HEK293 (cell line): ENCODE measurements at regions not wholly inside any gene's neighbourhood (a gene's known extent, or its start where the extent isn't known, plus 50 kb on each side); places are given as distances from the start of the nearest gene placed in this dataset.

Experiments
- CTCF ChIA-PET: fragments of 350-600 bp; formaldehyde crosslinking; extraction: SDS; loops from one replicate; lab custom pipeline; 2021; ENCODE audit warnings: antibody characterized with exemption; lab: Yijun Ruan, JAX
- POLR2A ChIA-PET: fragments of 300-600 bp; formaldehyde crosslinking; extraction: SDS; loops from one replicate; lab custom pipeline; 2020; ENCODE audit warnings: antibody characterized with exemption, inconsistent platforms; lab: Yijun Ruan, JAX
- H3K27ac ChIP-seq: fragments of 200-500 bp; sonication (Bioruptor generic); 2 replicates; pipeline ENCODE4 v1.5.1; 2014; ENCODE audit warnings: low read depth, low read length, control low read depth, inconsistent platforms; ENCODE audit errors: extremely low read depth
- H3K36me3 ChIP-seq, 2 experiments: fragments of 200-500 bp in 1 of 2; sonication (Bioruptor generic) in 1 of 2; 1 replicate in 1 of 2; 2 replicates in 1 of 2; pipeline ENCODE4 v1.5.1; 2014 to 2017; ENCODE audit warnings: inconsistent platforms in 2 of 2, low read length in 2 of 2; ENCODE audit not compliant: control insufficient read depth in 2 of 2, insufficient read depth in 1 of 2
- H3K4me1 ChIP-seq: fragments of 200-500 bp; sonication (Bioruptor generic); 2 replicates; pipeline ENCODE4 v1.5.1; 2014; ENCODE audit warnings: mild to moderate bottlenecking, low read length, inconsistent platforms; ENCODE audit not compliant: control insufficient read depth, insufficient read depth
- H3K4me3 ChIP-seq: 2 replicates; pipeline ENCODE4 v1.5.1; 2011; ENCODE audit warnings: low read depth, mild to moderate bottlenecking, control low read depth, low read length, moderate library complexity
- H3K9me3 ChIP-seq: fragments of 200-500 bp; sonication (Bioruptor generic); 2 replicates; pipeline ENCODE4 v1.5.1; 2014; ENCODE audit warnings: low read depth, low read length, inconsistent platforms; ENCODE audit not compliant: control insufficient read depth, insufficient read depth
- BCL11A ChIP-seq: fragments of 450-650 bp; formaldehyde crosslinking; IDR thresholded peaks from 2 replicates; pipeline ENCODE4 v1.5.1; 2016; ENCODE audit warnings: low read depth, missing biosample characterization, missing genetic modification characterization
- EGR2 ChIP-seq: fragments of 450-650 bp; formaldehyde crosslinking; IDR thresholded peaks from 2 replicates; pipeline ENCODE4 v1.5.1; 2016; ENCODE audit warnings: low read depth, missing biosample characterization, missing genetic modification characterization
- GLI2 ChIP-seq: fragments of 450-650 bp; formaldehyde crosslinking; IDR thresholded peaks from 2 replicates; pipeline ENCODE4; 2017; ENCODE audit warnings: missing biosample characterization, missing genetic modification characterization, low read depth, borderline replicate concordance
- GLI4 ChIP-seq: fragments of 450-650 bp; formaldehyde crosslinking; IDR thresholded peaks from 2 replicates; pipeline ENCODE4 v1.5.1; 2016; ENCODE audit warnings: missing biosample characterization, missing genetic modification characterization
- KLF16 ChIP-seq: fragments of 450-650 bp; formaldehyde crosslinking; IDR thresholded peaks from 2 replicates; pipeline ENCODE4 v1.5.1; 2017; ENCODE audit warnings: missing biosample characterization, missing genetic modification characterization
- REPIN1 ChIP-seq: fragments of 450-650 bp; formaldehyde crosslinking; IDR thresholded peaks from 2 replicates; pipeline ENCODE4 v1.5.1; 2017; ENCODE audit warnings: missing biosample characterization, missing genetic modification characterization, low read depth
- SETDB1 ChIP-seq: IDR thresholded peaks from one replicate; pipeline ENCODE4 v1.6.1; 2017; ENCODE audit warnings: mild to moderate bottlenecking, low read length, moderate library complexity, mixed read lengths; ENCODE audit not compliant: insufficient read length
- SP2 ChIP-seq: fragments of 450-650 bp; formaldehyde crosslinking; IDR thresholded peaks from 2 replicates; pipeline ENCODE4 v1.5.1; 2016; ENCODE audit warnings: missing biosample characterization, missing genetic modification characterization
- WT1 ChIP-seq: fragments of 450-650 bp; formaldehyde crosslinking; IDR thresholded peaks from 2 replicates; pipeline ENCODE4 v1.5.1; 2016; ENCODE audit warnings: missing biosample characterization, missing genetic modification characterization
- ZBTB17 ChIP-seq: fragments of 450-650 bp; formaldehyde crosslinking; IDR thresholded peaks from 2 replicates; pipeline ENCODE4 v1.5.1; 2016; ENCODE audit warnings: missing biosample characterization, missing genetic modification characterization
- ZFHX2 ChIP-seq: fragments of 450-650 bp; formaldehyde crosslinking; conservative IDR thresholded peaks from 2 replicates; pipeline ENCODE4 v1.5.1; 2016; ENCODE audit warnings: missing biosample characterization, missing genetic modification characterization
- ZNF121 ChIP-seq: fragments of 450-650 bp; formaldehyde crosslinking; IDR thresholded peaks from 2 replicates; pipeline ENCODE4 v1.5.1; 2016; ENCODE audit warnings: missing biosample characterization, missing genetic modification characterization
- ZNF202 ChIP-seq: fragments of 450-650 bp; formaldehyde crosslinking; IDR thresholded peaks from 2 replicates; pipeline ENCODE4 v1.5.1; 2016; ENCODE audit warnings: missing biosample characterization, missing genetic modification characterization, borderline replicate concordance
- ZNF416 ChIP-seq: fragments of 450-650 bp; formaldehyde crosslinking; IDR thresholded peaks from 2 replicates; pipeline ENCODE4 v1.5.1; 2016; ENCODE audit warnings: missing biosample characterization, missing genetic modification characterization
- ZNF473 ChIP-seq: fragments of 450-650 bp; formaldehyde crosslinking; IDR thresholded peaks from 2 replicates; pipeline ENCODE4 v1.5.1; 2017; ENCODE audit warnings: missing biosample characterization, missing genetic modification characterization
- ZNF629 ChIP-seq: fragments of 450-650 bp; formaldehyde crosslinking; IDR thresholded peaks from 2 replicates; pipeline ENCODE4 v1.5.1; 2017; ENCODE audit warnings: missing biosample characterization, missing genetic modification characterization
- ZNF777 ChIP-seq: fragments of 450-650 bp; formaldehyde crosslinking; IDR thresholded peaks from 2 replicates; pipeline ENCODE4 v1.5.1; 2017; ENCODE audit warnings: missing biosample characterization, missing genetic modification characterization, borderline replicate concordance
- ZNF785 ChIP-seq: fragments of 450-650 bp; formaldehyde crosslinking; IDR thresholded peaks from 2 replicates; pipeline ENCODE4 v1.5.1; 2016; ENCODE audit warnings: missing biosample characterization, missing genetic modification characterization
- ZNF791 ChIP-seq: fragments of 450-650 bp; formaldehyde crosslinking; IDR thresholded peaks from 2 replicates; pipeline ENCODE4 v1.5.1; 2016; ENCODE audit warnings: missing biosample characterization, missing genetic modification characterization
- ZSCAN23 ChIP-seq: fragments of 450-650 bp; formaldehyde crosslinking; IDR thresholded peaks from 2 replicates; pipeline ENCODE4 v1.5.1; 2016; ENCODE audit warnings: missing biosample characterization, missing genetic modification characterization
- ZXDB ChIP-seq: fragments of 450-650 bp; formaldehyde crosslinking; IDR thresholded peaks from 2 replicates; pipeline ENCODE4 v1.5.1; 2016; ENCODE audit warnings: missing biosample characterization, missing genetic modification characterization
- TF ChIP-seq, protein P1 (sequence below): sonication (generic); formaldehyde crosslinking; IDR thresholded peaks from 2 replicates; pipeline ENCODE4 v1.8.1; 2022; ENCODE audit warnings: mild to moderate bottlenecking, moderate library complexity, missing genetic modification reagents
- TF ChIP-seq, protein P2 (sequence below): fragments of 450-650 bp; formaldehyde crosslinking; IDR thresholded peaks from 2 replicates; pipeline ENCODE4 v1.5.1; 2016; ENCODE audit warnings: missing biosample characterization, missing genetic modification characterization
- TF ChIP-seq, protein P3 (sequence below): fragments of 450-650 bp; formaldehyde crosslinking; IDR thresholded peaks from 2 replicates; pipeline ENCODE4 v1.5.1; 2016; ENCODE audit warnings: missing biosample characterization, missing genetic modification characterization
- TF ChIP-seq, protein P4 (sequence below): fragments of 450-650 bp; formaldehyde crosslinking; optimal IDR thresholded peaks from 2 replicates; pipeline ENCODE3; 2016; ENCODE audit warnings: missing biosample characterization, mild to moderate bottlenecking, missing genetic modification characterization
- TF ChIP-seq, protein P5 (sequence below): fragments of 450-650 bp; formaldehyde crosslinking; IDR thresholded peaks from 2 replicates; pipeline ENCODE4 v1.5.1; 2016; ENCODE audit warnings: missing biosample characterization, missing genetic modification characterization

DNA sequence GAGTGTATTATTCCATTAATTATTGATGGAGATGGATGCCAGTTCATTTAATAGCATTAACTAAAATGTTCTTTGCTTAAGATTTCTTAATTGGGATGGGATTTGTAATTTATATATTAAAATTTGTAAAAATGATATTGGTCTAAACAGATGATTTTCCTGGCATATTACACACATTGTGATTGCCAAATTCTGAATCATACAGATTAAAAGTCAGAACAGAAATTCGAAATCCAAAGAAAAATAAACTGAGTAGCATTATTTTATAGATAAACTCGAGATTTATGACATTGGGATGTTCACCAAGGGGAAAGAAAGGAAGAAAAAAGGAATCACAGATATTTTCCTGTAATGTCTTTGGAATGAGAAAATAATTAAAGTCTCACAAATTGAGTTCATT, 481.1 kb downstream of the CCER1 start:
- Histone ChIP-seq H3K27ac (no peak overlapping the region), H3K4me3 (no peak overlapping the region), H3K9me3 (no peaks in the 10 kb centered on the region), H3K4me1 (no peaks in the 10 kb centered on the region), H3K36me3 (no peaks in the 10 kb centered on the region)
- TF ChIP-seq REPIN1 (no peak), BCL11A (tag by site-specific recombination) (no peak), ZNF473 (tag by site-specific recombination) (no peak), SETDB1 (no peak), ZBTB17 (tag by site-specific recombination) (no peak), ZSCAN23 (no peak), EGR2 (no peak), KLF16 (no peak), ZFHX2 (no peak), ZNF629 (tag by site-specific recombination) (no peak)
- TF ChIP-seq, protein P1, sequence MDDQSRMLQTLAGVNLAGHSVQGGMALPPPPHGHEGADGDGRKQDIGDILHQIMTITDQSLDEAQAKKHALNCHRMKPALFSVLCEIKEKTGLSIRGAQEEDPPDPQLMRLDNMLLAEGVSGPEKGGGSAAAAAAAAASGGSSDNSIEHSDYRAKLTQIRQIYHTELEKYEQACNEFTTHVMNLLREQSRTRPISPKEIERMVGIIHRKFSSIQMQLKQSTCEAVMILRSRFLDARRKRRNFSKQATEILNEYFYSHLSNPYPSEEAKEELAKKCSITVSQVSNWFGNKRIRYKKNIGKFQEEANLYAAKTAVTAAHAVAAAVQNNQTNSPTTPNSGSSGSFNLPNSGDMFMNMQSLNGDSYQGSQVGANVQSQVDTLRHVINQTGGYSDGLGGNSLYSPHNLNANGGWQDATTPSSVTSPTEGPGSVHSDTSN, result no peak
- TF ChIP-seq, protein P2, sequence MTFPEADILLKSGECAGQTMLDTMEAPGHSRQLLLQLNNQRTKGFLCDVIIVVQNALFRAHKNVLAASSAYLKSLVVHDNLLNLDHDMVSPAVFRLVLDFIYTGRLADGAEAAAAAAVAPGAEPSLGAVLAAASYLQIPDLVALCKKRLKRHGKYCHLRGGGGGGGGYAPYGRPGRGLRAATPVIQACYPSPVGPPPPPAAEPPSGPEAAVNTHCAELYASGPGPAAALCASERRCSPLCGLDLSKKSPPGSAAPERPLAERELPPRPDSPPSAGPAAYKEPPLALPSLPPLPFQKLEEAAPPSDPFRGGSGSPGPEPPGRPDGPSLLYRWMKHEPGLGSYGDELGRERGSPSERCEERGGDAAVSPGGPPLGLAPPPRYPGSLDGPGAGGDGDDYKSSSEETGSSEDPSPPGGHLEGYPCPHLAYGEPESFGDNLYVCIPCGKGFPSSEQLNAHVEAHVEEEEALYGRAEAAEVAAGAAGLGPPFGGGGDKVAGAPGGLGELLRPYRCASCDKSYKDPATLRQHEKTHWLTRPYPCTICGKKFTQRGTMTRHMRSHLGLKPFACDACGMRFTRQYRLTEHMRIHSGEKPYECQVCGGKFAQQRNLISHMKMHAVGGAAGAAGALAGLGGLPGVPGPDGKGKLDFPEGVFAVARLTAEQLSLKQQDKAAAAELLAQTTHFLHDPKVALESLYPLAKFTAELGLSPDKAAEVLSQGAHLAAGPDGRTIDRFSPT (tag by site-specific recombination), result no peak
- ChIA-PET POLR2A (no interaction called here), CTCF (no interaction called here)

DNA sequence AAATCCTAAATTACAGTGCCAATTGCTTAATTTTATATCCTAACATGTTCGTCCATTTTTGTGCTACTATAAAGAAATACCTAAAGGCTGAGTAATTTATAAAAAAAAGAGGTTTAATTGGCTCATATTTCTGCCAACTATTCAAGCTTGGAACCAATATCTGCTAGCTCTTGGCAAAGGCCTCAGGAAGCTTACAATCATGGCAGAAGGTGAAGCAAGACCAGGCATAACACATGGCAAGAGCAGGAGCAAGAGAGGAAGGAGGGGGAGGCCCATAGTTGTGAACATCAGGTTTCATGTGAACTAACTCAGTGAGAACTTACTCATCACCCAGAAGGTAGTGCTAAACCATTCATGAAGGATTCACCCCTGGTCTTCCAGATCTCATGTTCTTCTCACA, 494.3 kb downstream of the CCER1 start:
- CTCF ChIA-PET, result no interaction called here
- H3K9me3 ChIP-seq, result no peaks in the 10 kb centered on the region
- H3K27ac ChIP-seq, result no peak overlapping the region
- no peak for TF ChIP-seq ZNF416 (tag by site-specific recombination)
- TF ChIP-seq WT1, result no peak
- TF ChIP-seq, protein P3, sequence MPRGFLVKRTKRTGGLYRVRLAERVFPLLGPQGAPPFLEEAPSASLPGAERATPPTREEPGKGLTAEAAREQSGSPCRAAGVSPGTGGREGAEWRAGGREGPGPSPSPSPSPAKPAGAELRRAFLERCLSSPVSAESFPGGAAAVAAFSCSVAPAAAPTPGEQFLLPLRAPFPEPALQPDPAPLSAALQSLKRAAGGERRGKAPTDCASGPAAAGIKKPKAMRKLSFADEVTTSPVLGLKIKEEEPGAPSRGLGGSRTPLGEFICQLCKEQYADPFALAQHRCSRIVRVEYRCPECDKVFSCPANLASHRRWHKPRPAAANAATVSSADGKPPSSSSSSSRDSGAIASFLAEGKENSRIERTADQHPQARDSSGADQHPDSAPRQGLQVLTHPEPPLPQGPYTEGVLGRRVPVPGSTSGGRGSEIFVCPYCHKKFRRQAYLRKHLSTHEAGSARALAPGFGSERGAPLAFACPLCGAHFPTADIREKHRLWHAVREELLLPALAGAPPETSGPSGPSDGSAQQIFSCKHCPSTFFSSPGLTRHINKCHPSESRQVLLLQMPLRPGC (tag by site-specific recombination), result no peak
- TF ChIP-seq SP2 (tag by site-specific recombination), result no peak
- TF ChIP-seq ZNF202 (tag by site-specific recombination), result no peak
- no peak for TF ChIP-seq ZNF791 (tag by site-specific recombination)
- TF ChIP-seq ZNF121, result no peak
- TF ChIP-seq ZNF785 (tag by site-specific recombination), result no peak
- no peak for TF ChIP-seq ZNF777
- no peaks in the 10 kb centered on the region for H3K4me1 ChIP-seq
- POLR2A ChIA-PET, result no interaction called here
- H3K4me3 ChIP-seq, result no peak overlapping the region
- H3K36me3 ChIP-seq, result no peaks in the 10 kb centered on the region

DNA sequence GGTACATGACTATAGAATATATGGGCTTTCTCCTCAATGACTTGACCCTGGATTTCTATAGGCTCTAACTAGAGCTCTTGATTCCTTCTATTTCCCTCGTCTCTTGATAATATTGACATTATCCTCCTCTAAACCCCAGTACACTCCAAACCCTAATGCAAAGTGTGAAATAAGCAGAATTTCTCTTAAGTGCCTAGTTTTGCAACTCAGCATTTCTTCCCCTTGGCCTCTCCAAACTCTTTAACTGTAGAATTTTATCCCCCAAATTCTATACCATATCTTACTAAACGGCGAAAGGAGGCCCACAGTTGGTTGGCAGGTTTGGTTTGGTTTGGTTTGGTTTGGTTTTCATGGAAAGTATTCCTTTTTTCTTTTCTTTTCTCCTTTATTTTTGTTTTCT, 498.7 kb downstream of the CCER1 start:
- Histone ChIP-seq H3K4me1 (no peaks in the 10 kb centered on the region), H3K36me3 (no peaks in the 10 kb centered on the region), H3K27ac (no peak overlapping the region), H3K4me3 (no peak overlapping the region), H3K9me3 (no peaks in the 10 kb centered on the region)
- POLR2A ChIA-PET, result no interaction called here
- CTCF ChIA-PET, result no interaction called here
- no peak for TF ChIP-seq GLI4 (tag by site-specific recombination)
- TF ChIP-seq ZXDB (tag by site-specific recombination), result no peak
- TF ChIP-seq, protein P4, sequence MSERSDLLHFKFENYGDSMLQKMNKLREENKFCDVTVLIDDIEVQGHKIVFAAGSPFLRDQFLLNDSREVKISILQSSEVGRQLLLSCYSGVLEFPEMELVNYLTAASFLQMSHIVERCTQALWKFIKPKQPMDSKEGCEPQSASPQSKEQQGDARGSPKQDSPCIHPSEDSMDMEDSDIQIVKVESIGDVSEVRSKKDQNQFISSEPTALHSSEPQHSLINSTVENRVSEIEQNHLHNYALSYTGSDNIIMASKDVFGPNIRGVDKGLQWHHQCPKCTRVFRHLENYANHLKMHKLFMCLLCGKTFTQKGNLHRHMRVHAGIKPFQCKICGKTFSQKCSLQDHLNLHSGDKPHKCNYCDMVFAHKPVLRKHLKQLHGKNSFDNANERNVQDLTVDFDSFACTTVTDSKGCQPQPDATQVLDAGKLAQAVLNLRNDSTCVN (tag by site-specific recombination), result no peak
- TF ChIP-seq GLI2 (tag by site-specific recombination), result no peak
- TF ChIP-seq, protein P5, sequence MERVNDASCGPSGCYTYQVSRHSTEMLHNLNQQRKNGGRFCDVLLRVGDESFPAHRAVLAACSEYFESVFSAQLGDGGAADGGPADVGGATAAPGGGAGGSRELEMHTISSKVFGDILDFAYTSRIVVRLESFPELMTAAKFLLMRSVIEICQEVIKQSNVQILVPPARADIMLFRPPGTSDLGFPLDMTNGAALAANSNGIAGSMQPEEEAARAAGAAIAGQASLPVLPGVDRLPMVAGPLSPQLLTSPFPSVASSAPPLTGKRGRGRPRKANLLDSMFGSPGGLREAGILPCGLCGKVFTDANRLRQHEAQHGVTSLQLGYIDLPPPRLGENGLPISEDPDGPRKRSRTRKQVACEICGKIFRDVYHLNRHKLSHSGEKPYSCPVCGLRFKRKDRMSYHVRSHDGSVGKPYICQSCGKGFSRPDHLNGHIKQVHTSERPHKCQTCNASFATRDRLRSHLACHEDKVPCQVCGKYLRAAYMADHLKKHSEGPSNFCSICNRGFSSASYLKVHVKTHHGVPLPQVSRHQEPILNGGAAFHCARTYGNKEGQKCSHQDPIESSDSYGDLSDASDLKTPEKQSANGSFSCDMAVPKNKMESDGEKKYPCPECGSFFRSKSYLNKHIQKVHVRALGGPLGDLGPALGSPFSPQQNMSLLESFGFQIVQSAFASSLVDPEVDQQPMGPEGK (tag by site-specific recombination), result no peak
